B cell (primary cell): ENCODE measurements at regions not wholly inside any gene's neighbourhood (a gene's known extent, or its start where the extent isn't known, plus 50 kb on each side); places are given as distances from the start of the nearest gene placed in this dataset.

Experiments
- ATAC-seq: fragments of 200-7000 bp; cut with Tn5 transposase; one replicate; pipeline ENCODE4 v1.10.0; 2021; ENCODE audit warnings: low read depth, mild to moderate bottlenecking, moderate number of reproducible peaks, moderate library complexity
- CTCF ChIA-PET: fragments of 350-600 bp; sonication (Branson Sonifier 250); formaldehyde crosslinking; loops from one replicate; lab custom pipeline; 2021; ENCODE audit warnings: antibody characterized with exemption, inconsistent platforms; lab: Charles Lee
- POLR2A ChIA-PET: fragments of 350-600 bp; sonication (Branson Sonifier 250); formaldehyde crosslinking; loops from one replicate; lab custom pipeline; 2021; ENCODE audit warnings: antibody characterized with exemption; lab: Charles Lee
- DNase-seq: peaks from one replicate; pipeline ENCODE4 v3.0.0; 2013
- H2AFZ ChIP-seq: 2 replicates; pipeline ENCODE4 v1.6.1; 2012; ENCODE audit warnings: mild to moderate bottlenecking, low read depth, low read length; ENCODE audit not compliant: insufficient read depth, poor library complexity, severe bottlenecking
- H3K27ac ChIP-seq, 2 donors: 1 replicate in 1 of 2; 2 replicates in 1 of 2; pipeline ENCODE4 v1.5.1; 2012 to 2013; ENCODE audit warnings: low read length in 2 of 2, mild to moderate bottlenecking in 2 of 2, moderate library complexity in 1 of 2
- H3K27me3 ChIP-seq, 4 experiments: fragments of 200-600 bp in 1 of 4; sonication (generic) in 1 of 4; replicated peaks in 1 of 4; 1 replicate in 2 of 4; 2 replicates in 2 of 4; pipeline versions ENCODE4 v1.6.1 to v1.7.0; 2013 to 2016; ENCODE audit warnings: low read length in 3 of 4, mild to moderate bottlenecking in 2 of 4, mixed read lengths in 1 of 4, moderate library complexity in 1 of 4; ENCODE audit not compliant: insufficient read depth in 4 of 4, control insufficient read depth in 3 of 4; ENCODE audit errors: control extremely low read depth in 1 of 4
- H3K36me3 ChIP-seq, 2 experiments: replicated peaks in 1 of 2; 1 replicate in 1 of 2; 2 replicates in 1 of 2; pipeline versions ENCODE4 v1.6.1 to v1.7.1; 2013; ENCODE audit warnings: low read length in 1 of 2; ENCODE audit not compliant: insufficient read depth in 2 of 2, control insufficient read depth in 1 of 2; ENCODE audit errors: control extremely low read depth in 1 of 2, extremely low read depth in 1 of 2
- H3K4me1 ChIP-seq, 2 donors: fragments of 200-600 bp in 1 of 2; sonication (generic) in 1 of 2; 1 replicate in 1 of 2; 2 replicates in 1 of 2; pipeline versions ENCODE4 v1.5.1 to v1.6.1; 2013 to 2017; ENCODE audit warnings: low read length in 2 of 2; ENCODE audit not compliant: control insufficient read depth in 2 of 2, insufficient read depth in 2 of 2
- H3K4me2 ChIP-seq: replicated peaks from 2 replicates; pipeline ENCODE3; 2012; ENCODE audit warnings: mild to moderate bottlenecking, low read depth, low read length; ENCODE audit not compliant: poor library complexity, severe bottlenecking
- H3K4me3 ChIP-seq, 5 experiments: fragments of 200-600 bp in 1 of 5; sonication (generic) in 1 of 5; 1 replicate in 3 of 5; 2 replicates in 2 of 5; pipeline versions ENCODE4 v1.5.1 to v1.7.0; 2011 to 2016; ENCODE audit warnings: low read length in 4 of 5, mild to moderate bottlenecking in 4 of 5, low read depth in 2 of 5, control low read depth in 1 of 5, moderate library complexity in 1 of 5; ENCODE audit not compliant: insufficient read depth in 1 of 5; ENCODE audit errors: control extremely low read depth in 1 of 5, extremely low read depth in 1 of 5
- H3K79me2 ChIP-seq: fragments of 200-600 bp; sonication (generic); one replicate; pipeline ENCODE4 v1.6.0; 2016; ENCODE audit warnings: low read length; ENCODE audit not compliant: control insufficient read depth, insufficient read depth
- H3K9ac ChIP-seq: fragments of 200-600 bp; sonication (generic); 2 replicates; pipeline ENCODE4 v1.6.1; 2017; ENCODE audit warnings: mild to moderate bottlenecking, low read length, moderate library complexity
- H3K9me3 ChIP-seq, 3 donors: one replicate each; pipeline versions ENCODE4 v1.6.1 to v1.7.1; 2013; ENCODE audit warnings: low read length in 2 of 3; ENCODE audit not compliant: control insufficient read depth in 2 of 3, insufficient read depth in 1 of 3; ENCODE audit errors: control extremely low read depth in 1 of 3
- H4K20me1 ChIP-seq: 2 replicates; pipeline ENCODE4 v1.6.0; 2012; ENCODE audit warnings: mild to moderate bottlenecking, low read length; ENCODE audit not compliant: insufficient read depth, control insufficient read depth, poor library complexity, severe bottlenecking
- H3K27ac Mint-ChIP-seq: one replicate; pipeline ENCODE4 v1.8.0; 2021; ENCODE audit warnings: mixed read lengths
- H3K27me3 Mint-ChIP-seq: one replicate; pipeline ENCODE4 v1.8.0; 2021; ENCODE audit warnings: mixed read lengths
- H3K4me1 Mint-ChIP-seq: one replicate; pipeline ENCODE4 v1.8.0; 2021; ENCODE audit warnings: mixed read lengths
- H3K4me3 Mint-ChIP-seq: one replicate; pipeline ENCODE4 v1.8.0; 2021; ENCODE audit warnings: mixed read lengths
- H3K9me3 Mint-ChIP-seq: one replicate; pipeline ENCODE4 v1.8.0; 2022; ENCODE audit warnings: mixed read lengths; ENCODE audit not compliant: insufficient read depth
- CTCF ChIP-seq: fragments of 200-600 bp; IDR thresholded peaks from one replicate; pipeline ENCODE4 v1.8.0; 2022; ENCODE audit warnings: antibody characterized with exemption, mild to moderate bottlenecking
- EZH2 ChIP-seq: IDR thresholded peaks from 2 replicates; pipeline ENCODE4 v1.6.1; 2012; ENCODE audit warnings: borderline replicate concordance, low read depth, mild to moderate bottlenecking, moderate library complexity, low read length; ENCODE audit not compliant: insufficient read depth, poor library complexity, severe bottlenecking
- WGBS: methylation state at CpG from one replicate; pipeline ENCODE4 v1.1.5; 2013; ENCODE audit warnings: missing lambda C conversion rate; ENCODE audit not compliant: insufficient coverage; 5-methylcytosine and 5-hydroxymethylcytosine counted together
- intact Hi-C: fragments of 100-400 bp; cut with micrococcal nuclease; formaldehyde crosslinking; loops from one replicate; pipeline ENCODE4 v1.10.0; 2022

GRCh38 chr5:85108471-85108870 is 723.8 kb upstream of the EDIL3 start:
- ChIA-PET CTCF (no interaction called here), POLR2A (no interaction called here)

GRCh38 chr5:85109616-85110015 is 724.9 kb upstream of the EDIL3 start:
- Mint-ChIP-seq H3K27ac (no peak overlapping the region), H3K27me3 (no peaks in the 10 kb centered on the region), H3K4me1 (no peaks in the 10 kb centered on the region), H3K4me3 (no peak overlapping the region), H3K9me3 (no peaks in the 10 kb centered on the region)
- no CpG with 5 or more reads among the region's 1 CpG for WGBS
- TF ChIP-seq EZH2 (no peak), CTCF (no peak)
- Histone ChIP-seq H2AFZ (no peak overlapping the region), H3K27ac (no peak overlapping the region), H3K36me3 (no peaks in the 10 kb centered on the region), H3K4me3 (no peak overlapping the region), H3K9ac (no peak overlapping the region), H3K27me3 (no peaks in the 10 kb centered on the region), H3K4me1 (no peaks in the 10 kb centered on the region), H3K79me2 (no peaks in the 10 kb centered on the region), H3K4me2 (no peak overlapping the region), H4K20me1 (no peaks in the 10 kb centered on the region), H3K9me3 (peaks cover 0 to 2% (median 0%) of the 10 kb centered on the region in 3 donors)
- ATAC-seq, result no peak
- POLR2A ChIA-PET, result no interaction called here
- intact Hi-C loops, result no loop called here
- CTCF ChIA-PET, result no interaction called here
- DNase-seq, result no peak

More at GRCh38 chr5:85108471-85108870, 723.8 kb upstream of the EDIL3 start:
- Mint-ChIP-seq H3K9me3 (no peaks in the 10 kb centered on the region), H3K27ac (no peak overlapping the region), H3K27me3 (no peaks in the 10 kb centered on the region), H3K4me1 (no peaks in the 10 kb centered on the region), H3K4me3 (no peak overlapping the region)
- H3K27ac ChIP-seq, result no peak overlapping the region
- DNase-seq (no peak), ATAC-seq (no peak)
- no peaks in the 10 kb centered on the region for H3K79me2 ChIP-seq
- no peaks in the 10 kb centered on the region for H4K20me1 ChIP-seq
- H3K9ac ChIP-seq, result no peak overlapping the region
- WGBS, result no CpG with 5 or more reads among the region's 1 CpG
- H3K9me3 ChIP-seq, result peaks cover 0 to 2% (median 0%) of the 10 kb centered on the region in 3 donors
- no peak for TF ChIP-seq EZH2
- no peak for TF ChIP-seq CTCF
- H2AFZ ChIP-seq, result no peak overlapping the region
- H3K4me3 ChIP-seq, result no peak overlapping the region
- H3K4me1 ChIP-seq, result no peaks in the 10 kb centered on the region
- no peak overlapping the region for H3K4me2 ChIP-seq
- intact Hi-C loops, result no loop called here
- no peaks in the 10 kb centered on the region for H3K27me3 ChIP-seq
- no peaks in the 10 kb centered on the region for H3K36me3 ChIP-seq
